ENCODE measurements at regions not wholly inside any gene's neighbourhood (a gene's known extent, or its start where the extent isn't known, plus 50 kb on each side); places are given as distances from the start of the nearest gene placed in this dataset.

DNA sequence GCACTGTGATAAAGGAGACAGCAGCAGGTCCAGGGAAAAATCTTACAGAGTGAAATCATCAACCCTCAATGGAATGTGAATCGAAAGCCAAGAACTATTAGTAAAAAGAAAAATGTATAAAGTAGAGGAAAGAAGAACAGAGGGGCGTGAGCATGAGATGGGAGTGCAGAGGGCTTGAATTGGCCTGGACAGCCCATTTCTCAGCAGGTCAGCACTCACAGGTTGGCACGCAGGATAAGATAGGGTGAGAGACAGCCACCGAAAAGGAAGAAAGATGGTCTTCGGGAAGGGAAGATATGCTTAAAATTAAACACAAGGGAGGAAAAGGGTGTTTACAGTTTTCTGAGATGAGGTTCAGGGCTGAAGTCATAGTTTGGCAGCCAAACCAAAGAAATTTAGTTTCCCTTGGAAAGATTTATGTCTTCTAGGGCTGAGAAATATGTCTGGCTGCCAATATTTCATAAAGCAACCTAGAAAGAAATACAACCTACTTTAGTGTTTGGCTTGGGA is 524.7 kb downstream of the SPATA31D1 start:
- Histone ChIP-seq H3K27ac (ENCODE audit: low read length) (peak overlapping the region; percentile 52), H3K27me3 (ENCODE audit: control insufficient read depth, insufficient read depth) (no peaks in the 10 kb centered on the region), H3K9me3 (ENCODE audit: control insufficient read depth, low read length) (no peaks in the 10 kb centered on the region), H3K4me1 (ENCODE audit: control insufficient read depth, insufficient read depth, low read length) (peaks cover 3% of the 10 kb centered on the region), H3K4me3 (ENCODE audit: low read length) (no peak overlapping the region)
- intact Hi-C loops (cut with DNase I), result no loop called here
- WGBS, result 29% methylated on average over 5 of the region's 5 CpGs
- no peak for DNase-seq
- ATAC-seq, result peak; percentile 55 to 75

- Histone ChIP-seq H3K27me3 (ENCODE audit: control insufficient read depth, insufficient read depth) (no peaks in the 10 kb centered on the region), H3K9me3 (ENCODE audit: control insufficient read depth, low read length) (no peaks in the 10 kb centered on the region), H3K4me3 (ENCODE audit: low read length) (no peak overlapping the region), H3K27ac (ENCODE audit: low read length) (no peak overlapping the region), H3K4me1 (ENCODE audit: control insufficient read depth, insufficient read depth, low read length) (peaks cover 3% of the 10 kb centered on the region)
- peak; percentile 31 to 33 for ATAC-seq
- 35% methylated on average over 3 of the region's 3 CpGs for WGBS
- no peak for DNase-seq
- intact Hi-C loops (cut with DNase I), result no loop called here
Observed at GRCh38 chr9:82513976-82514735, 525.6 kb downstream of the SPATA31D1 start.

- Histone ChIP-seq H3K27ac (ENCODE audit: low read length) (no peak overlapping the region), H3K4me1 (ENCODE audit: control insufficient read depth, insufficient read depth, low read length) (no peaks in the 10 kb centered on the region), H3K9me3 (ENCODE audit: control insufficient read depth, low read length) (no peaks in the 10 kb centered on the region), H3K27me3 (ENCODE audit: control insufficient read depth, insufficient read depth) (no peaks in the 10 kb centered on the region), H3K4me3 (ENCODE audit: low read length) (no peak overlapping the region)
- intact Hi-C loops (cut with DNase I), result no loop called here
- DNase-seq (no peak), ATAC-seq (no peak)
Observed at GRCh38 chr9:82518868-82519267, 530.3 kb downstream of the SPATA31D1 start.

GRCh38 chr9:82519332-82519731 is 530.8 kb downstream of the SPATA31D1 start:
- WGBS, result 69% methylated on average over 1 of the region's 1 CpG
- DNase-seq (no peak), ATAC-seq (no peak)
- intact Hi-C loops (cut with DNase I), result no loop called here
- Histone ChIP-seq H3K4me3 (ENCODE audit: low read length) (no peak overlapping the region), H3K27me3 (ENCODE audit: control insufficient read depth, insufficient read depth) (no peaks in the 10 kb centered on the region), H3K4me1 (ENCODE audit: control insufficient read depth, insufficient read depth, low read length) (no peaks in the 10 kb centered on the region), H3K27ac (ENCODE audit: low read length) (no peak overlapping the region), H3K9me3 (ENCODE audit: control insufficient read depth, low read length) (no peaks in the 10 kb centered on the region)

DNA sequence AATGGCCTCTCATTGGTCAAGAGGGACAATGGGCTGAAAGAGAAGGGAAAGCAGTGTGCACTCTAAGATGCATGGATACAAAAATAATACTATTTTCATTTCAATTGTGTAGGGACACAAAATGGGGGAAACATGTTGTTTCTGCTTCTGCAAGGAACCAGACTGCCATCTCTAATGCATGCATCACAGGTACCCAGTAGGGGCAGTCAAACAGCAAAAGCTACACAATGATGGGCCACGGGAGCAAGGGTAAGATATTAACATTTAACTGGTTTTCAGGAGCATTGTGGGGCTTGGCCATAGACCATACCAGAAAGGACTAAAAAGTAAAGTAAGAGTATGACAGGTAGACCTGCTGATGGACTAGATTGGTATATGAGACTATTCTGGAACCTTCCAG is 535.8 kb downstream of the SPATA31D1 start:
- H3K27ac ChIP-seq (ENCODE audit: low read length), result no peak overlapping the region
- intact Hi-C loops (cut with DNase I), result no loop called here
- WGBS, result 86% methylated on average over 1 of the region's 1 CpG
- H3K4me3 ChIP-seq (ENCODE audit: low read length), result no peak overlapping the region
- no peaks in the 10 kb centered on the region for H3K27me3 ChIP-seq (ENCODE audit: control insufficient read depth, insufficient read depth)
- DNase-seq (no peak), ATAC-seq (no peak)
- peaks cover 3% of the 10 kb centered on the region for H3K9me3 ChIP-seq (ENCODE audit: control insufficient read depth, low read length)
- no peaks in the 10 kb centered on the region for H3K4me1 ChIP-seq (ENCODE audit: control insufficient read depth, insufficient read depth, low read length)

- DNase-seq (no peak), ATAC-seq (no peak)
- H3K27ac ChIP-seq (ENCODE audit: low read length), result no peak overlapping the region
- intact Hi-C loops (cut with DNase I), result no loop called here
- peaks cover 3% of the 10 kb centered on the region for H3K9me3 ChIP-seq (ENCODE audit: control insufficient read depth, low read length)
- no peak overlapping the region for H3K4me3 ChIP-seq (ENCODE audit: low read length)
- no peaks in the 10 kb centered on the region for H3K4me1 ChIP-seq (ENCODE audit: control insufficient read depth, insufficient read depth, low read length)
- no peaks in the 10 kb centered on the region for H3K27me3 ChIP-seq (ENCODE audit: control insufficient read depth, insufficient read depth)
- 71% methylated on average over 1 of the region's 1 CpG for WGBS
Observed at GRCh38 chr9:82526577-82526976, 536.4 kb downstream of the RASEF start.

GRCh38 chr9:82531795-82532194 is 531.1 kb downstream of the RASEF start:
- Histone ChIP-seq H3K4me3 (ENCODE audit: low read length) (no peak overlapping the region), H3K4me1 (ENCODE audit: control insufficient read depth, insufficient read depth, low read length) (no peaks in the 10 kb centered on the region), H3K27me3 (ENCODE audit: control insufficient read depth, insufficient read depth) (no peaks in the 10 kb centered on the region), H3K9me3 (ENCODE audit: control insufficient read depth, low read length) (peaks cover 3% of the 10 kb centered on the region), H3K27ac (ENCODE audit: low read length) (no peak overlapping the region)
- no peak for DNase-seq
- no peak for ATAC-seq
- intact Hi-C loops (cut with DNase I), result loop anchor here in 3 of 4 donors (5.0 to 10.0 kb wide), 2 partner anchors 73 to 76 kb away; no protein-coding TSS in a partner anchor

- intact Hi-C loops (cut with DNase I), result loop anchor here in 3 of 4 donors (5.0 to 10.0 kb wide), 2 partner anchors 72 to 75 kb away; no protein-coding TSS in a partner anchor
- 18% methylated on average over 2 of the region's 2 CpGs for WGBS
- ATAC-seq, result peak in 1 of 2 donors; percentile 61
Observed at GRCh38 chr9:82532504-82533180, 530.3 kb downstream of the RASEF start.

DNA sequence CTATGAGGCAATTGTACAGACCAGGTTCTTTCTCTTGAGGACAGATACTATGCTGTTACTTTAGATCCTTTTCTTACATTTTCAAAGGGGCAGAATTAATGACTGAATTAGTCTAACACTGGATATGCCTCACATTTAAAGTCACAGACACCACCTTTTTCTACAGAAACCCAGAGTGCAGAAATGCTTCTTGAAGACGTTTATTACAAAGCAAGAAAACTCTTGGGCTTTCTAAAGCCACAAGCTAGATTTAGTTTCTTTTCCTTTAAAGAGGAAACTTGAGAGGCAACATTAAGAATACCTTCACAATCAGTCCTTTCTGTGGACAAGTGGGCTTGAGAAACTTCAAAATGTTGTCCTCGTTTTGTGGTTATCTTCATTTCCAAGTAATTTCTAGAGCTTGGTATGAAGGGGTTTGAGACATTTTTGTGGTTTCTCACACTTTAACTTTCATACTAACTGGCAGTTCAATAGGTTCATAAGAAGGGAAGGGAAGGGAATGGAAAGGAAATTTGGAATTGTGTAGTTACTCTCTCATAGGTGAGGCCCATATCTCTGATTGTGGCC is 527.4 kb downstream of the RASEF start:
- intact Hi-C loops (cut with DNase I), result loop anchor here in 3 of 4 donors (5.0 to 10.0 kb wide), 2 partner anchors 67 to 69 kb away; no protein-coding TSS in a partner anchor
- Histone ChIP-seq H3K27ac (ENCODE audit: low read length) (no peak overlapping the region), H3K9me3 (ENCODE audit: control insufficient read depth, low read length) (no peaks in the 10 kb centered on the region), H3K27me3 (ENCODE audit: control insufficient read depth, insufficient read depth) (no peaks in the 10 kb centered on the region), H3K4me3 (ENCODE audit: low read length) (no peak overlapping the region), H3K4me1 (ENCODE audit: control insufficient read depth, insufficient read depth, low read length) (no peaks in the 10 kb centered on the region)
- 59% methylated on average over 2 of the region's 2 CpGs for WGBS
- no peak for DNase-seq
- ATAC-seq, result no peak

More at GRCh38 chr9:82532504-82533180, 530.3 kb downstream of the RASEF start:
- no peak for DNase-seq
- H3K27me3 ChIP-seq (ENCODE audit: control insufficient read depth, insufficient read depth), result no peaks in the 10 kb centered on the region
- no peak overlapping the region for H3K27ac ChIP-seq (ENCODE audit: low read length)
- H3K4me3 ChIP-seq (ENCODE audit: low read length), result no peak overlapping the region
- no peaks in the 10 kb centered on the region for H3K4me1 ChIP-seq (ENCODE audit: control insufficient read depth, insufficient read depth, low read length)
- H3K9me3 ChIP-seq (ENCODE audit: control insufficient read depth, low read length), result no peaks in the 10 kb centered on the region

DNA sequence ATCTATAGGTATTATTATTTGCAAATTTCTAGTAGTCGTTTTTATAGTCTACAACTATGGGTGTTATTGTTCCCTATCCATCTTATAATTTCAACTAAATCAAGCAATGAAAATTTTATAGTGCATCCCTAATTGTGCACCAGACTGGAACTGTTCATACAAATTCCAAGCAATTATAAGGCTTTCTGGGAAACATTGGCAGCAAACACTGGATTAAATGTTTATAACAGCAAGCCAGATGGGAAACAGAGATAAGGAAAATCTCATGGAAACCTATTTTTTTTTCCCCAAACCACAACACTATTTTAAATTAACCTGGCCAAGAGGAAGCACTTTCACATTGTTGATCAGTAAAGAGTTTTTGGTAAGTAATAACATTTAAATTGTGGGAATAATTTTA is 524.3 kb downstream of the RASEF start:
- H3K9me3 ChIP-seq (ENCODE audit: control insufficient read depth, low read length), result no peaks in the 10 kb centered on the region
- DNase-seq (no peak), ATAC-seq (no peak)
- no peak overlapping the region for H3K27ac ChIP-seq (ENCODE audit: low read length)
- H3K27me3 ChIP-seq (ENCODE audit: control insufficient read depth, insufficient read depth), result no peaks in the 10 kb centered on the region
- intact Hi-C loops (cut with DNase I), result loop anchor here in 3 of 4 donors (5.0 to 10.0 kb wide), 2 partner anchors 64 to 66 kb away; no protein-coding TSS in a partner anchor
- H3K4me3 ChIP-seq (ENCODE audit: low read length), result no peak overlapping the region
- H3K4me1 ChIP-seq (ENCODE audit: control insufficient read depth, insufficient read depth, low read length), result no peaks in the 10 kb centered on the region
- 65% methylated on average over 1 of the region's 1 CpG for WGBS

DNA sequence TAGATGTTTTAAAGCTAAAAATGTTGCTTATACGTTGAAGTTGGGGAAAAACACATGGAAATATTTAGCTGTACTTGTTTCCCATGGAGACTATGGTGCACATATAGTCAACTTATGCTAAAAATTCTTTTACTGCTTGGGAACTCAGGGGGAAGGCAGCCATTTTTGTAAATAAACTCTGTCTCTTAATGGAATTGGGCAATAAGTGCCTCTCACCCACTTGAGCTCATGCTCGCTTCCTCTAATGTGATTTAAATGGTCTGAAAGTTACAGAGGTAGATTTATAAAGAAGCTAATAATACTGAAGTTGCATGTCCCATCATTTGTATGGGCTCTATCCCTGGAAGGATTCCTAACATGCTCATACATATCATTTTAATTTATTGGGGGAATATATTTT is 523.8 kb downstream of the RASEF start:
- Histone ChIP-seq H3K27me3 (ENCODE audit: control insufficient read depth, insufficient read depth) (no peaks in the 10 kb centered on the region), H3K9me3 (ENCODE audit: control insufficient read depth, low read length) (no peaks in the 10 kb centered on the region), H3K4me1 (ENCODE audit: control insufficient read depth, insufficient read depth, low read length) (no peaks in the 10 kb centered on the region), H3K27ac (ENCODE audit: low read length) (no peak overlapping the region), H3K4me3 (ENCODE audit: low read length) (no peak overlapping the region)
- no peak for DNase-seq
- ATAC-seq, result no peak
- 84% methylated on average over 2 of the region's 2 CpGs for WGBS
- intact Hi-C loops (cut with DNase I), result loop anchor here in 3 of 4 donors (5.0 to 10.0 kb wide), 2 partner anchors 63 to 66 kb away; no protein-coding TSS in a partner anchor

Measured in right cardiac atrium (tissue), 5 donors.